ENCODE measurements at regions not wholly inside any gene's neighbourhood (a gene's known extent, or its start where the extent isn't known, plus 50 kb on each side); places are given as distances from the start of the nearest gene placed in this dataset.

DNA sequence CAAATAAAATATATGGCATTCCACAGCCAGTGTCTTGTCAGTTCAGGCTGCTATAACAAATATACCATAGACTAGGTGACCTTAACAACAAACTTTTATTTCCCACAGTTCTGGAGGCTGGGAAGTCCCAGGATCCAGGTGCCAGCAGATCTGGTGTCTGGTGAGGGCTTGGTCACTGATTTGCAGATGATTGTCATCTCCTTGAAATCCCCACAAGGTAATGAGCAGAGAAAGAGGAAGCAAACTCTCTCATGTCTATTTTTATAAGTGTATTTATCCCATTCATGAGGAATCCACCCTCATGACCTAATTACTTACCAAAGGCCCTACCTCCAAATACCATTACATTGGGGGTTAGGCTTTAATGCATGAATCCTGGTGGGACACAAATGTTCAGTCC lies 663.2 kb downstream of the TLR4 start:
- peak; percentile 66 for ATAC-seq
- in situ Hi-C loops (cut with MboI) (no loop called here), intact Hi-C loops (cut with micrococcal nuclease; ENCODE audit: unreplicated experiment) (no loop called here)
- Histone ChIP-seq H3K9ac (ENCODE audit: control insufficient read depth, insufficient read depth, low read length) (no peak overlapping the region), H3K4me1 (ENCODE audit: control insufficient read depth, insufficient read depth, low read length) (no peaks in the 10 kb centered on the region), H3K36me3 (ENCODE audit: control insufficient read depth in 2 of 2, insufficient read depth in 2 of 2, low read length in 1 of 2) (no peaks in the 10 kb centered on the region), H3K27ac (ENCODE audit: control insufficient read depth, insufficient read depth) (no peak overlapping the region), H3K4me3 (no peak overlapping the region), H3K27me3 (replicated peaks in 1 of 2; ENCODE audit: control insufficient read depth in 2 of 2, insufficient read depth in 2 of 2, low read length in 1 of 2) (no peaks in the 10 kb centered on the region), H3K79me2 (ENCODE audit: control insufficient read depth, insufficient read depth, low read length) (no peaks in the 10 kb centered on the region), H2AFZ (ENCODE audit: control insufficient read depth, low read depth, low read length) (no peak overlapping the region), H3K4me2 (ENCODE audit: control insufficient read depth, insufficient read depth) (no peak overlapping the region), H4K20me1 (ENCODE audit: control insufficient read depth, insufficient read depth) (no peaks in the 10 kb centered on the region), H3K9me3 (replicated peaks; ENCODE audit: control insufficient read depth, insufficient read depth, low read length) (peaks cover 1% of the 10 kb centered on the region; the same call in 1 of the 3 replicates)
- RAD21 ChIA-PET (ENCODE audit: unreplicated experiment) = no interaction called here
- SMC1A ChIA-PET (ENCODE audit: uncharacterized antibody, unreplicated experiment) = no interaction called here
- peak; percentile 65 for TF ChIP-seq IKZF1 (conservative IDR thresholded peaks at IDR 0.05)
- no peak for TF ChIP-seq SMAD5 (IDR thresholded peaks at IDR 0.05; ENCODE audit: low read depth)
- TF ChIP-seq POU2F2 (IDR thresholded peaks at IDR 0.05; ENCODE audit: borderline replicate concordance, low read depth, low read length) = no peak
- peak; percentile 76 for TF ChIP-seq MTA2 (IDR thresholded peaks at IDR 0.05; ENCODE audit: low read depth)
- TF ChIP-seq, protein P1, sequence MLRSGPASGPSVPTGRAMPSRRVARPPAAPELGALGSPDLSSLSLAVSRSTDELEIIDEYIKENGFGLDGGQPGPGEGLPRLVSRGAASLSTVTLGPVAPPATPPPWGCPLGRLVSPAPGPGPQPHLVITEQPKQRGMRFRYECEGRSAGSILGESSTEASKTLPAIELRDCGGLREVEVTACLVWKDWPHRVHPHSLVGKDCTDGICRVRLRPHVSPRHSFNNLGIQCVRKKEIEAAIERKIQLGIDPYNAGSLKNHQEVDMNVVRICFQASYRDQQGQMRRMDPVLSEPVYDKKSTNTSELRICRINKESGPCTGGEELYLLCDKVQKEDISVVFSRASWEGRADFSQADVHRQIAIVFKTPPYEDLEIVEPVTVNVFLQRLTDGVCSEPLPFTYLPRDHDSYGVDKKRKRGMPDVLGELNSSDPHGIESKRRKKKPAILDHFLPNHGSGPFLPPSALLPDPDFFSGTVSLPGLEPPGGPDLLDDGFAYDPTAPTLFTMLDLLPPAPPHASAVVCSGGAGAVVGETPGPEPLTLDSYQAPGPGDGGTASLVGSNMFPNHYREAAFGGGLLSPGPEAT (IDR thresholded peaks at IDR 0.05; ENCODE audit: low read depth) = peak; percentile 50; the same call in 1 of the 2 replicates
- TF ChIP-seq ATF7 (IDR thresholded peaks at IDR 0.05; ENCODE audit: low read depth) = 0 out of 2 replicates have a peak, but pooled peaks have one; percentile 19
- TF ChIP-seq MEF2B (IDR thresholded peaks at IDR 0.05; ENCODE audit: partially characterized antibody, poor library complexity, severe bottlenecking) = peak; percentile 28
- no peak for TF ChIP-seq TBL1XR1 (IDR thresholded peaks at IDR 0.05; ENCODE audit: low read depth, low read length)
- no peak for TF ChIP-seq CHD2 (IDR thresholded peaks at IDR 0.05; ENCODE audit: borderline replicate concordance, low read depth, low read length)
- TF ChIP-seq EP300 (IDR thresholded peaks at IDR 0.05; ENCODE audit: borderline replicate concordance in 1 of 2, control insufficient read depth in 1 of 2, low read depth in 2 of 2, low read length in 2 of 2) = peak in 1 of 2 experiments; percentile 35; a peak in 1 of 4 replicates
- TF ChIP-seq IKZF2 (IDR thresholded peaks at IDR 0.05) = peak; percentile 56 to 59; a peak in 3 of 4 replicates
- peak; percentile 54; the same call in 1 of the 2 replicates for TF ChIP-seq BCL11A (IDR thresholded peaks at IDR 0.05; ENCODE audit: low read depth, low read length)
- TF ChIP-seq HDAC6 (IDR thresholded peaks at IDR 0.05; ENCODE audit: unreplicated experiment) = no peak
- no peak for TF ChIP-seq STAT1 (conservative IDR thresholded peaks at IDR 0.05)
- TF ChIP-seq SMARCA5 (IDR thresholded peaks at IDR 0.05) = no peak
- no peak for TF ChIP-seq SUPT20H (IDR thresholded peaks at IDR 0.05; ENCODE audit: borderline replicate concordance, control insufficient read depth, low read depth, low read length)
- peak in 1 of 2 experiments; percentile 10; a peak in 1 of 4 replicates for TF ChIP-seq BHLHE40 (IDR thresholded peaks at IDR 0.05; ENCODE audit: borderline replicate concordance in 1 of 2, low read depth in 2 of 2, low read length in 1 of 2)
- no TSS peak for BruUV-seq (replicated peaks)
- no peak for FAIRE-seq
- peak; percentile 5 for DNase-seq (ENCODE audit: low read depth, low spot score)
- POLR2A ChIA-PET = no interaction called here
- CTCF ChIA-PET = no interaction called here

Data from GM12878 (cell line).